IMR-90 (cell line): ENCODE measurements at regions not wholly inside any gene's neighbourhood (a gene's known extent, or its start where the extent isn't known, plus 50 kb on each side); places are given as distances from the start of the nearest gene placed in this dataset.

Experiments
- ATAC-seq: fragments of 200-7000 bp; cut with Tn5 transposase; 2 replicates; pipeline ENCODE4 v1.9.1; 2020; ENCODE audit warnings: low read depth, mild to moderate bottlenecking, moderate library complexity
- BruUV-seq: library from RNA; stranded (reverse); fragments of 400-500 nt; replicated peaks from 2 replicates; lab custom pipeline; 2021; lab: Mats Ljungman, UMichigan
- CTCF ChIA-PET: fragments of 300-600 bp; formaldehyde crosslinking; extraction: SDS; loops from one replicate; lab custom pipeline; 2021; ENCODE audit warnings: antibody characterized with exemption; lab: Yijun Ruan, JAX
- POLR2A ChIA-PET: fragments of 300-600 bp; sonication (Branson Sonifier 250); formaldehyde crosslinking; loops from one replicate; lab custom pipeline; 2022; ENCODE audit warnings: antibody characterized with exemption; ENCODE audit not compliant: unreplicated experiment; lab: Charles Lee
- DNase-seq: peaks from one replicate; pipeline ENCODE4 v3.0.0; 2013
- H2AFZ ChIP-seq: replicated peaks from 2 replicates; pipeline ENCODE3; 2013; ENCODE audit warnings: low read length, mild to moderate bottlenecking; ENCODE audit not compliant: poor library complexity
- H2AK5ac ChIP-seq: 2 replicates; pipeline ENCODE4 v1.6.1; 2013; ENCODE audit warnings: low read depth, low read length, inconsistent platforms
- H2AK9ac ChIP-seq: replicated peaks from 2 replicates; pipeline ENCODE3; 2013; ENCODE audit warnings: mild to moderate bottlenecking, low read depth, low read length, moderate library complexity; ENCODE audit not compliant: poor library complexity
- H2BK120ac ChIP-seq: 2 replicates; pipeline ENCODE4 v1.6.1; 2013; ENCODE audit warnings: low read depth, low read length, inconsistent platforms
- H2BK15ac ChIP-seq: 3 replicates; pipeline ENCODE4 v1.6.1; 2013; ENCODE audit warnings: low read depth, low read length, inconsistent platforms
- H2BK20ac ChIP-seq: 2 replicates; pipeline ENCODE4 v1.6.1; 2013; ENCODE audit warnings: low read depth, mild to moderate bottlenecking, inconsistent platforms, low read length, moderate library complexity
- H2BK5ac ChIP-seq: 2 replicates; pipeline ENCODE4 v1.6.1; 2013; ENCODE audit warnings: mild to moderate bottlenecking, low read depth, low read length, inconsistent platforms; ENCODE audit not compliant: poor library complexity, severe bottlenecking
- H3K14ac ChIP-seq: replicated peaks from 2 replicates; pipeline ENCODE4 v1.6.1; 2013; ENCODE audit warnings: low read depth, low read length, inconsistent platforms
- H3K18ac ChIP-seq: 2 replicates; pipeline ENCODE4 v1.6.1; 2013; ENCODE audit warnings: low read depth, low read length, control low read depth
- H3K23ac ChIP-seq: 2 replicates; pipeline ENCODE4 v1.6.1; 2013; ENCODE audit warnings: low read depth, low read length, inconsistent platforms
- H3K27ac ChIP-seq: 2 replicates; pipeline ENCODE4 v1.5.1; 2013; ENCODE audit warnings: mild to moderate bottlenecking, control low read depth, low read length; ENCODE audit not compliant: insufficient read depth
- H3K27me3 ChIP-seq: 2 replicates; pipeline ENCODE4 v1.6.1; 2013; ENCODE audit warnings: low read length; ENCODE audit not compliant: control insufficient read depth, insufficient read depth
- H3K36me3 ChIP-seq: 2 replicates; pipeline ENCODE4 v1.6.1; 2013; ENCODE audit warnings: low read length, mixed read lengths; ENCODE audit not compliant: control insufficient read depth, insufficient read depth
- H3K4ac ChIP-seq: 2 replicates; pipeline ENCODE4 v1.6.1; 2013; ENCODE audit warnings: low read depth, low read length, inconsistent platforms
- H3K4me1 ChIP-seq: 2 replicates; pipeline ENCODE4 v1.6.1; 2013; ENCODE audit warnings: low read length, mixed read lengths; ENCODE audit not compliant: control insufficient read depth, insufficient read depth
- H3K4me2 ChIP-seq: 2 replicates; pipeline ENCODE4 v1.6.1; 2013; ENCODE audit warnings: low read depth, mild to moderate bottlenecking, control low read depth, low read length, moderate library complexity
- H3K4me3 ChIP-seq: 2 replicates; pipeline ENCODE4 v1.5.1; 2013; ENCODE audit warnings: low read depth, mild to moderate bottlenecking, control low read depth, low read length, moderate library complexity; ENCODE audit not compliant: insufficient read depth
- H3K56ac ChIP-seq: 2 replicates; pipeline ENCODE4 v1.6.1; 2013; ENCODE audit warnings: low read length, inconsistent platforms; ENCODE audit not compliant: insufficient read depth; ENCODE audit errors: extremely low read depth
- H3K79me1 ChIP-seq, 2 experiments: 2 replicates each; pipeline ENCODE4 v1.6.1; 2013; ENCODE audit warnings: low read length in 2 of 2, inconsistent platforms in 1 of 2, low read depth in 1 of 2
- H3K9ac ChIP-seq: 2 replicates; pipeline ENCODE4 v1.6.1; 2013; ENCODE audit warnings: low read depth, low read length, control low read depth
- H3K9me1 ChIP-seq: 2 replicates; pipeline ENCODE4 v1.6.1; 2013; ENCODE audit warnings: low read length, inconsistent platforms; ENCODE audit not compliant: insufficient read depth
- H3K9me3 ChIP-seq: 2 replicates; pipeline ENCODE4 v1.6.1; 2013; ENCODE audit warnings: low read length; ENCODE audit not compliant: control insufficient read depth, insufficient read depth
- H4K20me1 ChIP-seq: 2 replicates; pipeline ENCODE4 v1.6.1; 2013; ENCODE audit warnings: low read length, inconsistent platforms; ENCODE audit not compliant: insufficient read depth
- H4K5ac ChIP-seq: 2 replicates; pipeline ENCODE4 v1.6.1; 2013; ENCODE audit warnings: mild to moderate bottlenecking, low read depth, low read length, control low read depth
- H4K8ac ChIP-seq, 2 experiments: 2 replicates each; pipeline ENCODE4 v1.6.1; 2013; ENCODE audit warnings: low read depth in 2 of 2, low read length in 2 of 2, control low read depth in 1 of 2, inconsistent platforms in 1 of 2
- H4K91ac ChIP-seq: 2 replicates; pipeline ENCODE4 v1.6.1; 2013; ENCODE audit warnings: low read depth, low read length, inconsistent platforms; ENCODE audit not compliant: insufficient read depth
- BHLHE40 ChIP-seq: fragments of 150-350 bp; IDR thresholded peaks from 2 replicates; pipeline ENCODE4 v1.6.1; 2016; ENCODE audit warnings: mild to moderate bottlenecking, low read depth, low read length
- CEBPB ChIP-seq: IDR thresholded peaks from 2 replicates; pipeline ENCODE4 v1.6.1; 2012; ENCODE audit warnings: low read depth, low read length, improper control_type of control experiment
- CHD1 ChIP-seq: IDR thresholded peaks from 2 replicates; pipeline ENCODE4 v1.6.1; 2012; ENCODE audit warnings: low read depth, low read length, improper control_type of control experiment
- CTCF ChIP-seq: conservative IDR thresholded peaks from 2 replicates; pipeline ENCODE4 v1.5.1; 2012; ENCODE audit warnings: mild to moderate bottlenecking, low read depth, low read length, improper control_type of control experiment
- ELK1 ChIP-seq: fragments of 150-350 bp; IDR thresholded peaks from 2 replicates; pipeline ENCODE4 v1.6.1; 2016; ENCODE audit warnings: low read depth, mild to moderate bottlenecking, low read length, moderate library complexity, borderline replicate concordance
- FOS ChIP-seq: fragments of 150-350 bp; IDR thresholded peaks from 2 replicates; pipeline ENCODE4 v1.6.1; 2016; ENCODE audit warnings: low read depth, low read length
- MAFK ChIP-seq: IDR thresholded peaks from 2 replicates; pipeline ENCODE4 v1.6.1; 2012; ENCODE audit warnings: low read depth, low read length, improper control_type of control experiment
- MAZ ChIP-seq: IDR thresholded peaks from 2 replicates; pipeline ENCODE4 v1.6.1; 2012; ENCODE audit warnings: low read depth, mild to moderate bottlenecking, low read length, improper control_type of control experiment, moderate library complexity, borderline replicate concordance
- MXI1 ChIP-seq: IDR thresholded peaks from 2 replicates; pipeline ENCODE4 v1.6.1; 2012; ENCODE audit warnings: low read depth, mild to moderate bottlenecking, low read length, moderate library complexity, borderline replicate concordance
- NFE2L2 ChIP-seq: fragments of 150-350 bp; IDR thresholded peaks from 2 replicates; pipeline ENCODE4 v1.6.1; 2016; ENCODE audit warnings: low read depth, mild to moderate bottlenecking, low read length
- POLR2A ChIP-seq: IDR thresholded peaks from 2 replicates; pipeline ENCODE4 v1.6.1; 2012; ENCODE audit warnings: mild to moderate bottlenecking, low read depth, low read length
- RAD21 ChIP-seq: IDR thresholded peaks from 2 replicates; pipeline ENCODE4 v1.6.1; 2012; ENCODE audit warnings: low read length, improper control_type of control experiment
- RCOR1 ChIP-seq: IDR thresholded peaks from 2 replicates; pipeline ENCODE4 v1.6.1; 2012; ENCODE audit warnings: mild to moderate bottlenecking, low read length, improper control_type of control experiment; ENCODE audit not compliant: insufficient replicate concordance
- RFX5 ChIP-seq: IDR thresholded peaks from 2 replicates; pipeline ENCODE4 v1.8.0; 2012; ENCODE audit warnings: low read depth, mild to moderate bottlenecking, low read length, moderate library complexity
- SMC3 ChIP-seq: fragments of 150-350 bp; IDR thresholded peaks from 2 replicates; pipeline ENCODE4 v1.6.1; 2016; ENCODE audit warnings: low read depth, mild to moderate bottlenecking, antibody characterized with exemption, low read length, moderate library complexity
- USF2 ChIP-seq: fragments of 150-350 bp; IDR thresholded peaks from 2 replicates; pipeline ENCODE4 v1.6.1; 2017; ENCODE audit warnings: mild to moderate bottlenecking, antibody characterized with exemption, low read length, low read depth
- WGBS, 2 experiments: methylation state at CpG; one replicate each; pipeline versions ENCODE4 v1.1.5 to v1.1.7; 2013; ENCODE audit warnings: missing lambda C conversion rate in 2 of 2; ENCODE audit not compliant: insufficient read length in 1 of 2; ENCODE audit errors: extremely low coverage in 2 of 2; 5-methylcytosine and 5-hydroxymethylcytosine counted together
- dilution Hi-C: fragments of 300-500 bp; cut with HindIII; formaldehyde crosslinking; loops from one replicate; pipeline ENCODE4 v1.14.3; 2018; ENCODE audit warnings: low sequenced_read_pairs; ENCODE audit not compliant: unreplicated experiment
- in situ Hi-C: fragments of 300-500 bp; cut with MboI; formaldehyde crosslinking; loops from 3 replicates; pipeline ENCODE4 v1.14.3; 2019; ENCODE audit warnings: low sequenced_read_pairs, inconsistent platforms, mixed read lengths
- intact Hi-C: fragments of 100-400 bp; cut with micrococcal nuclease; formaldehyde crosslinking; loops from 2 replicates; pipeline ENCODE4 v1.10.0; 2022

- H3K36me3 ChIP-seq, result no peaks in the 10 kb centered on the region
- no TSS peak for BruUV-seq
- peak; percentile 17; the same call in 1 of the 2 replicates for ATAC-seq
These were observed 1209.7 kb upstream of the PABPC4L start for GRCh38 chr4:135411251-135411650.

More at GRCh38 chr4:135411251-135411650, 1209.7 kb upstream of the PABPC4L start:
- no peak for DNase-seq
- CTCF ChIA-PET, result no interaction called here
- H4K20me1 ChIP-seq, result no peaks in the 10 kb centered on the region
- no peak overlapping the region for H4K8ac ChIP-seq
- H2AK9ac ChIP-seq, result no peak overlapping the region
- no peak overlapping the region for H3K4ac ChIP-seq
- WGBS, 2 experiments, result no CpG with 5 or more reads among the region's 2 CpGs
- no peak overlapping the region for H2AK5ac ChIP-seq
- H3K18ac ChIP-seq, result no peak overlapping the region
- H3K4me2 ChIP-seq, result no peak overlapping the region
- no peak overlapping the region for H2AFZ ChIP-seq
- H2BK20ac ChIP-seq, result no peak overlapping the region
- no peak overlapping the region for H4K5ac ChIP-seq
- no peak overlapping the region for H3K56ac ChIP-seq
- no peak overlapping the region for H2BK15ac ChIP-seq
- no peak overlapping the region for H2BK120ac ChIP-seq
- H3K14ac ChIP-seq, result no peak overlapping the region
- H3K23ac ChIP-seq, result no peak overlapping the region
- H4K91ac ChIP-seq, result no peak overlapping the region
- H3K79me1 ChIP-seq, result no peaks in the 10 kb centered on the region
- no peaks in the 10 kb centered on the region for H3K9me3 ChIP-seq
- H2BK5ac ChIP-seq, result no peak overlapping the region
- no peak for TF ChIP-seq RFX5
- no peak for TF ChIP-seq USF2
- TF ChIP-seq RCOR1, result no peak
- no peak for TF ChIP-seq POLR2A
- TF ChIP-seq FOS, result no peak
- no peak for TF ChIP-seq MXI1
- no peak for TF ChIP-seq RAD21
- TF ChIP-seq CTCF, result no peak
- TF ChIP-seq BHLHE40, result no peak
- TF ChIP-seq CEBPB, result no peak
- TF ChIP-seq CHD1, result no peak
- TF ChIP-seq MAZ, result no peak
- no peak for TF ChIP-seq SMC3
- no peak for TF ChIP-seq NFE2L2
- no peak for TF ChIP-seq ELK1
- no peak for TF ChIP-seq MAFK
- no peak overlapping the region for H3K9ac ChIP-seq
- no peaks in the 10 kb centered on the region for H3K27me3 ChIP-seq
- H3K27ac ChIP-seq, result no peak overlapping the region
- no peak overlapping the region for H3K4me3 ChIP-seq
- H3K9me1 ChIP-seq, result no peaks in the 10 kb centered on the region
- intact Hi-C loops (no loop called here), dilution Hi-C loops (no loop called here), in situ Hi-C loops (no loop called here)
- H3K4me1 ChIP-seq, result no peaks in the 10 kb centered on the region
- POLR2A ChIA-PET, result no interaction called here
